ENCODE measurements at regions not wholly inside any gene's neighbourhood (a gene's known extent, or its start where the extent isn't known, plus 50 kb on each side); places are given as distances from the start of the nearest gene placed in this dataset.

DNA sequence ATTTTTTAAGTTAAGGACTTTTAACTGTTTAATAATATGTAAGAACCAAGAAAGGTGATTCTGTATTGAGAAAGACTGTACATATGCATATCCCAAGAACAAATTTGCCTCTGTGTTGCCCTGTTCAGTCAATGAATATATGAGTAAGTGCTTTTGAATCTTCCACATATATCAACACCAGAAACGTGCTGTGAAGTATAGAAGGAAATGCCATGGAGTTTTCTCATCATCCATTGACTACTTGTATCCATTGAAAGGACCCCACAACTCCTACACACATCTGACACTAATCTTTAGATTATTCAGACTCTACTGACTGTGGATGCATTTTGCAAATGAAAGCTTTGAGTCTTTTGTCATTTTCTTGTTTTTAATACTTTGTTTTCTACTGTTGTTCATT lies 366.9 kb downstream of the S1PR1 start:
- Histone ChIP-seq H3K27me3 (ENCODE audit: insufficient read depth, low read depth, severe bottlenecking) (peaks cover 31% of the 10 kb centered on the region), H3K4me3 (ENCODE audit: low read depth, low read length) (no peak overlapping the region), H3K36me3 (no peaks in the 10 kb centered on the region), H3K27ac (no peak overlapping the region), H3K9me3 (ENCODE audit: severe bottlenecking) (no peaks in the 10 kb centered on the region)
- TF ChIP-seq, protein P1, sequence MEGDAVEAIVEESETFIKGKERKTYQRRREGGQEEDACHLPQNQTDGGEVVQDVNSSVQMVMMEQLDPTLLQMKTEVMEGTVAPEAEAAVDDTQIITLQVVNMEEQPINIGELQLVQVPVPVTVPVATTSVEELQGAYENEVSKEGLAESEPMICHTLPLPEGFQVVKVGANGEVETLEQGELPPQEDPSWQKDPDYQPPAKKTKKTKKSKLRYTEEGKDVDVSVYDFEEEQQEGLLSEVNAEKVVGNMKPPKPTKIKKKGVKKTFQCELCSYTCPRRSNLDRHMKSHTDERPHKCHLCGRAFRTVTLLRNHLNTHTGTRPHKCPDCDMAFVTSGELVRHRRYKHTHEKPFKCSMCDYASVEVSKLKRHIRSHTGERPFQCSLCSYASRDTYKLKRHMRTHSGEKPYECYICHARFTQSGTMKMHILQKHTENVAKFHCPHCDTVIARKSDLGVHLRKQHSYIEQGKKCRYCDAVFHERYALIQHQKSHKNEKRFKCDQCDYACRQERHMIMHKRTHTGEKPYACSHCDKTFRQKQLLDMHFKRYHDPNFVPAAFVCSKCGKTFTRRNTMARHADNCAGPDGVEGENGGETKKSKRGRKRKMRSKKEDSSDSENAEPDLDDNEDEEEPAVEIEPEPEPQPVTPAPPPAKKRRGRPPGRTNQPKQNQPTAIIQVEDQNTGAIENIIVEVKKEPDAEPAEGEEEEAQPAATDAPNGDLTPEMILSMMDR (IDR thresholded peaks at IDR 0.05; ENCODE audit: low read depth, low read length), result no peak
- no peak for DNase-seq

DNA sequence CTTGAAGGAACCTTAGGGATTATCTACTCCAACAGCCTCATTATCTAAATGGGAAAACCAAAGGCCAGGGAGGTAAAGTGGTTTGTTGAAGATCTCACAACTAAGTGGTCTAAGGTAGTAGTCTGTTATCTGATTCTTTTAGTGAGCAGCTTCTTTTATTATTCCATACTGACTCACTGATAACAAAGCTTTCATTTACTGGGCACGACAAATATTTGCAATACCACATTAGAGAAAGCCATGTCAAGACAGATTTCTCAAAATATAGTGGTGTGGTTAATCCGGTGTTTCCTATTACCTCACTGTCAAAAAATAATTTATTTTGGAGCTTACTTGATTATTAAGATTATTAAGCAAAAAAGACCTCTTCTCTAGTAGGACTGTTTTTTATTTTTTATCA lies 369.1 kb downstream of the S1PR1 start:
- DNase-seq, result no peak
- H3K27me3 ChIP-seq (ENCODE audit: insufficient read depth, low read depth, severe bottlenecking), result peaks cover 28% of the 10 kb centered on the region
- no peak overlapping the region for H3K27ac ChIP-seq
- no peaks in the 10 kb centered on the region for H3K36me3 ChIP-seq
- no peak overlapping the region for H3K4me3 ChIP-seq (ENCODE audit: low read depth, low read length)
- TF ChIP-seq, protein P1 (IDR thresholded peaks at IDR 0.05; ENCODE audit: low read depth, low read length), result no peak
- H3K9me3 ChIP-seq (ENCODE audit: severe bottlenecking), result no peaks in the 10 kb centered on the region

DNA sequence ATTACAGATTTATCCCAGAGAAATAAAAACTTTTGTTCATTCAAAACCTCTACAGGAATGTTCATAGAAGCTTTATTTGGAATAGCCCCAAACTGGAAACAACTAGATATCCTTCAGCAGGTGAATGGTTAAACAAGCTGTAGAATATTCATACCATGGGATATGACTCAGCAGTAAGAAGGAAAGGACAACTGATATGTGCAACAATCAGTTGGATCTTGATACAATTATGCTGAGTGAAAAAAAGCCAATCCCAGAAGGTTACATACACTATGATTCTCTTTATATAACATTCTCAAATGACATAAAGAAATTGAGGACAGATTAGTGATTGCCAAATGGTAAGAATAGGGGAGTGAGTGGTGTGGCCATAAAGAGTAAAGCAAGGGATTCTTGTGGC lies 376.7 kb downstream of the S1PR1 start:
- TF ChIP-seq, protein P1 (IDR thresholded peaks at IDR 0.05; ENCODE audit: low read depth, low read length), result no peak
- peaks cover 26% of the 10 kb centered on the region for H3K27me3 ChIP-seq (ENCODE audit: insufficient read depth, low read depth, severe bottlenecking)
- H3K36me3 ChIP-seq, result no peaks in the 10 kb centered on the region
- no peak for DNase-seq
- H3K4me3 ChIP-seq (ENCODE audit: low read depth, low read length), result no peak overlapping the region
- no peak overlapping the region for H3K27ac ChIP-seq
- H3K9me3 ChIP-seq (ENCODE audit: severe bottlenecking), result no peaks in the 10 kb centered on the region

DNA sequence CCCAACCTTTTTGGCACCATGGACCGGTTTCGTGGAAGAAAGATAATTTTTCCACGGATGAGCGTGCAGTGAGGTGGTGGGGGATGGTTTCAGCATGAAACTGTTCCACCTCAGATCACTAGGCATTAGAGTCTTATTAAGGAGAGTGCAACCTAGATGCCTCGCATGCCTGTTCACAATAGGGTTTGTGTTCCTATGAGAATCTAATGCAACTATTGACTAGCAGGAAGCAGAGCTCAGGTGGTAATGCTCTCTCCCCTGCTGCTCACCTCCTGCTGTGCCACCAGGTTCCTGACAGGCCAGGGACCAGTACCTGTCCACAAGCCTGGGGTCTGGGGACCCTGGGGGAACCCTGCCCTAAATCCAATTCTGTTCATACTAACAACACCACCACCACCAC lies 377.8 kb downstream of the OLFM3 start:
- TF ChIP-seq, protein P1 (IDR thresholded peaks at IDR 0.05; ENCODE audit: low read depth, low read length), result no peak
- Histone ChIP-seq H3K27ac (no peak overlapping the region), H3K9me3 (ENCODE audit: severe bottlenecking) (no peaks in the 10 kb centered on the region), H3K4me3 (ENCODE audit: low read depth, low read length) (no peak overlapping the region), H3K36me3 (no peaks in the 10 kb centered on the region), H3K27me3 (ENCODE audit: insufficient read depth, low read depth, severe bottlenecking) (peaks cover 30% of the 10 kb centered on the region)
- DNase-seq, result no peak

DNA sequence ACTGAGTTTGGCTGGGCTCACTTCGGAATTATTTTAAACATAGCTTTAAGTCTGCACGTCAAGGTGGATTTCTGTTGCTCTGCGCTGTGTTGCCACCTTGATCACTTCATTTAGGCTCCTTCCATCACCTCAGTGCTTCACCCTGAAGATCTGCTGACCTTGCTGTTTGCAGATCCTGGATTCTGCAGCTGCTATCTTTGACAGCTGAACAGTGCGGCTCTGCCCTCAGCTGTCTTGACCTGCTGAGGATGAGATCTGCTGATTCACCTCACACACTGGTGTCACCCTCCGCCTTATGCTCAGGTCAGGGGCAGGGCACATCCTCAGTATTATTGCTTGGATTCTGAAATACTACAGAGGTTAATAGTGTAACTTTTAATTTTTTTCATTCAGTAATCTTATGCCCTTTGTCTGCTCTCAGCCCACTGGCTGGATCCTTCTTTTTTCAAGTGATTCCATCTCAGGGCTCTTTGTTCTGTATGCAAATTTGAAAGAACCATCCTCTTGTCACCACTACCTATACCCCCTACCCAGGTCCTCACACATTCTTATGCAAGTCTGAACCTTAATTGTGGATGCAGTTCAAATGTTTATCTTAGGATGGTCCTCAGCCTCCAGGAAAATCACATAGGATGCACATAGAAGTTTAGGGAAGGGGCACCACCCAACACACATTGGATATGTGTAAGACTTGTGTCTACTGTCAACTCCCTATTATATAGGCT lies 364.0 kb downstream of the OLFM3 start:
- H3K4me3 ChIP-seq (ENCODE audit: low read depth, low read length), result no peak overlapping the region
- peaks cover 15% of the 10 kb centered on the region for H3K27me3 ChIP-seq (ENCODE audit: insufficient read depth, low read depth, severe bottlenecking)
- no peaks in the 10 kb centered on the region for H3K36me3 ChIP-seq
- H3K9me3 ChIP-seq (ENCODE audit: severe bottlenecking), result no peaks in the 10 kb centered on the region
- DNase-seq, result no peak
- H3K27ac ChIP-seq, result no peak overlapping the region
- TF ChIP-seq, protein P1 (IDR thresholded peaks at IDR 0.05; ENCODE audit: low read depth, low read length), result no peak

DNA sequence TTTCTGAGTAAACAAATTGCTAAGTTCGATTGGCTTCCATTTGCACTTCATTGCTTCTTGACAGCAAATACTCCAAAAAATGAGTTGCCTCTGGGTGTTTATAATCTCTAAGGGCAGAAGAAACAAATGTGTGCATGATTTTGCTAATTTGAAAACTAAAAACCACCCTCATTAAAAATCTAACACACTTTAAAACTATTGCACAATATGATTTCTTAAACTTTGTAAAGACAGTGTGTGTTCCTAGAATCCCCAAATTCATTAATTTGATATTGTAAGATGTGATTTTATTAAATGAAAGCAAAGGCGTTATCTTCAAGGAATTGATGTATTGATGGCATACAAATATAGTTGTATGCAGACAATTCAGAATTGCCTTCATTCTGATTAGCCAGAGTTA lies 350.9 kb downstream of the OLFM3 start:
- Histone ChIP-seq H3K27ac (no peak overlapping the region), H3K27me3 (ENCODE audit: insufficient read depth, low read depth, severe bottlenecking) (peaks cover 16% of the 10 kb centered on the region), H3K4me3 (ENCODE audit: low read depth, low read length) (no peak overlapping the region), H3K9me3 (ENCODE audit: severe bottlenecking) (no peaks in the 10 kb centered on the region), H3K36me3 (no peaks in the 10 kb centered on the region)
- TF ChIP-seq, protein P1 (IDR thresholded peaks at IDR 0.05; ENCODE audit: low read depth, low read length), result no peak
- no peak for DNase-seq
